HG03045 (cell line): ENCODE measurements at regions not wholly inside any gene's neighbourhood (a gene's known extent, or its start where the extent isn't known, plus 50 kb on each side); places are given as distances from the start of the nearest gene placed in this dataset.

Experiments
- ATAC-seq: cut with Tn5 transposase; IDR thresholded peaks from one replicate; pipeline ENCODE4 v1.9.1; 2021; ENCODE audit warnings: mild to moderate bottlenecking, moderate library complexity; ENCODE audit not compliant: unreplicated experiment

DNA sequence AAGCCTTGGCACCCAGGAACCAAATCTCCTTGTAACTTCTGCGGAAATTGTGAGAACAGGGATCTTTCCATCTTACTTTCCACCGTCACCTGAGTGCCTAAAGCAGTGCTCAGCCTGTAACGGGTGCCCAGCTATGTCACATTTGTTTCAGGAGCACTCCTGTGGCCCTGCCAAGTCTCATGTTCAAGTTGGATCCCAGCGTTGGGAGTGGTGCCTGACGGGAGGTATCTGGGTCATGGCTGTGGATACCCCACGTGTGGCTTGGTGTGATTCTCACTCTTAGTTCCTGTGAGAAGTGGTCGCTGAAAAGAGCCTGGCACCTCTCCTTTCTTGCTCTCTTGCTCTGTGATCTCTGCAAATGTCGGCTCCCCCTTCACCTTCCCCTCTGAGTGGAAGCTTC lies 114.9 kb downstream of the UQCRFS1 start:
- ATAC-seq = no peak

DNA sequence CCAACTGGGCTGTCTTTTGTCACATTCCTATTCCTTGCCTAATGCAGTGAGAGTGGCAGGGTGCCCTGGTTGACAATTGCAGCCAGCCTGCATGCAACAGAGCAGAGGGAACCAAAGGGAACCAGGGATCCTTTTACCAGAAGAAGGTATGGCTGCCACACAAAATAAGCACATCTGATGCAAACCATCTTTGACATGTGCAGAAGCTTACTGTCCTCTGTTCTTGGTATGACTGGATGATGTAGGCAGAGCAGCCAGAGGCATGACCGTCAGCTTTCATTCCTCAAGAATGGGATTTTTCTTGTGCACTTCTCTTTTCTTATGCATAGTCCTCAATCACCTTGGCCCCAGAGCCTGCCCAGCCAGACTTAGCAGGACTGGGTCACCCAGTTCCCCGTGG lies 116.1 kb downstream of the UQCRFS1 start:
- ATAC-seq = no peak

DNA sequence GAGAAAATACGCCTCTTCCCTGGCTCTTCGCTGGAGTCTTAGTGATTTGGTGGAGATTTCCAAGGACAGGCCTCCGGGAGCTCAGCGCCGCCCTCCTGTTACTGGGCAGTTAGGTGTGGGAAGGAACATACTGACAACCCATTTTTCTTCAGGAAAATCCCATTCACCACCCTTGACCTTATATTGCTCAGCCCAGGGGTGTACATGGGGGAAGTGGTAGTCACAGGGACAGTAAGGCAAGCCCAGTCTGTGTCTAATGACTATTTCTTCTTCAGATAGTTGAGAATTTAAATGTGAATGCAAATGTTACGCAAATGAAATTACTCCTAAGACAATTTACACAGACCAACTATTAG lies 119.4 kb downstream of the UQCRFS1 start:
- ATAC-seq = no peak

DNA sequence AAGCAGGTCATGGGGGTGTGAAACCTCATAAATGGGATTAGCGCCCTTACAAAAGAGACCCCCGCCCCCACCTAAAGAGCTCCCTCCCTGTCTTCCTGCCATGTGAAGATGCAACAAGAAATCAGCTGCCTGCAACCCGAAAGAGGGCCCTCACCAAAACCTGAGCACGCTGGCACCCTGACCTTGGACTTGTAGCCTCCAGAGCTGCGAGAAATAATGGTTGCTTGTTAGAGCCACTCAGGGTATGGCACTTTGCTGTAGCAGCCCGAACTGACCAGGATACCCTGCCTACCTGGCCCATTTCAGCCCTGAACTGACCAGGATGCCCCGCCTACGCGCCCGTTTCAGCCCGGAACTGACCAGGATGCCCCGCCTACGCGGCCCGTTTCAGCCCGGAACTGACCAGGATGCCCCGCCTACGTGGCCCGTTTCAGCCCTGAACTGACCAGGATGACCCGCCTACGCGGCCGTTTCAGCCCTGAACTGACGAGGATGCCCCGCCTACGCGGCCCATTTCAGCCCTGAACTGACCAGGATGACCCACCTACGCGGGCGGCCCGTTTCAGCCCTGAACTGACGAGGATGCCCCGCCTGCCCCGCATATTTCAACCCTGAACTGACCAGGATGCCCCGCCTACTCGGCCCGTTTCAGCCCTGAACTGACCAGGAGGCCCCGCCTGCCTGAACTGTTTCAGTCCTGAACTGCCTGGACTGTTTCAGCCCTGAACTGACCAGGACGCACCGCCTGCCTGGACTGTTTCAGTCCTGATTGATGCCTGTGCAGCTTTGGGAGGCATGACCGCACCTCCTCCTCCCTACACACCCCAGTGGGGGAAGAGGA lies 120.0 kb downstream of the UQCRFS1 start:
- ATAC-seq = no peak

DNA sequence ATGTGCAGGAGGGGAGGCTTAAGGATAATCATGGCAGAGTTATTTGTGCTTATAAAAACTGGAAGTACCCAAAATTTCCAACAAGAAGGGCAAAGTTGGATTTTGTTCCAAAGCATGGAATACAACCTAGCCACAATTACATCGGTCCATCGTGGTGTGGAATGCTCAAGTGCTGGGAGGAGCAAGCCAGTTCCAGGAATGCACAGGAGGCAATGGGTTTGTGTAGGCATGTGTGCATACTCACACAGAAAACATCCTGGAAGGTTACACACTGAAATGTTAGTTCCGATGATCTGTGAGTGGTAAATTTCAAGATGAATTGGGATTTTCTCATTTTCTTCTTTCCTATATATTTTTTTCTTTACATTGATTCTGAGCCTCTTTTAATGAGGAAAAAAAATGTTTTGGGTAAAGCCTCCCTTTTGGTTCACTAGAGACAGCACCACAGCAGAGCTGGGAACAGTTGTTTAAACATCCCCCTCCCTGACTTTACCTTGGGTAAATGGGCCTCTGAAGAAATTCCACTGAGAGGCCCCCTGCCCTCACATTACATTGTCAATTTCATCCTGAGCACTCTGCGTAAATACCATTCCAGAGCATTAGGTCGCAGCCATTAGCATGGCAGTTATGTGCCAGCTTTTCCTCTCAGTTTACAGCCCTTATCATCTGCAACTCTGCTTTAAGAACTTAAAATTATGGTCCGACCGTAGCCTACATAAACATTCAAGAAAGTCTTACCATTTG lies 122.0 kb downstream of the UQCRFS1 start:
- ATAC-seq = no peak

DNA sequence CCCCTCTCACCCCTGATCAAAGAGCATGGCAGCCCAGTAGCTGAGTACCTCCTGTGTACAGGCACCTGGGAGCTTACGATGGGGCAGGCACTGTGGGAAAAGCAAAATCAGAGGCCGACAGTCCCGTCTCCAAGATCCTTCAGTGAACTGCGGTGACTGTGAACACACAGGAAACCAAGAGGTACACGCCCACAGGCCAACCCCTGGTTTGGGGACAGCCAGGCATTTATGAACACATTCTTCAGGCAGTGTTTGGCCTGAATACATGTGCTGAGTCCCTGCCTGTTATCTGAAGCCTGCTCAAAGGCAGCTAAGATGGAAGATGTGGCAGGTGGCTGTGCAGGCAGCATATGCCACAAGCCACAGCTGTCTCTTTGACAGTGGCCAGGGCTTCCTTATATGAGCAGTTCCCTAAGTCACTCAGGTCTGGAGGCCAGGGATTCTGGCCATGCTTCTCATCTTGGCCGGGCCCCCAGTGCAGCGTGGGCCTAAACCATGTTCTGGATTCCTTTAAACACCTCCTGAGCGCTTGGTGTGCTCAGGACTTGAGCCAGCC lies 123.6 kb downstream of the UQCRFS1 start:
- no peak for ATAC-seq

DNA sequence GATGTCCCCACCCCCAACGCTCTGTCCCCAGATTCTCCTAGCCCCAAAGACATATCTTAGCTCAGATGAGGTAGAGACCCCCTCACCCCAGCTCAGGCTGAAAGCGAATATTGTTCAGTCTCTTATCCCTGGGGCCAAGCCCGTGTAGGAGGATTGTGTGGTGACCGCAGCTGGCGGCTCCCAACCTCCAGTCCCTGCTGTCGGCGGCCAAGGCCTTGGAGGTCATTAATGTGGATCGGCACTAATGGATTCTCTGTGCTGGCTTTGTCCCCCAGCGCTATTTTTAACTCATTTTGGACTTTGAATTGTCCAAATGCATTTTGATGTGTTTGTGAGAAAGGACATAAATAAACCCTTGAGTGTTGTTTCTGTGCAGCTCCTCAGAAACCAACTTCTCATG lies 124.2 kb downstream of the UQCRFS1 start:
- ATAC-seq = no peak

DNA sequence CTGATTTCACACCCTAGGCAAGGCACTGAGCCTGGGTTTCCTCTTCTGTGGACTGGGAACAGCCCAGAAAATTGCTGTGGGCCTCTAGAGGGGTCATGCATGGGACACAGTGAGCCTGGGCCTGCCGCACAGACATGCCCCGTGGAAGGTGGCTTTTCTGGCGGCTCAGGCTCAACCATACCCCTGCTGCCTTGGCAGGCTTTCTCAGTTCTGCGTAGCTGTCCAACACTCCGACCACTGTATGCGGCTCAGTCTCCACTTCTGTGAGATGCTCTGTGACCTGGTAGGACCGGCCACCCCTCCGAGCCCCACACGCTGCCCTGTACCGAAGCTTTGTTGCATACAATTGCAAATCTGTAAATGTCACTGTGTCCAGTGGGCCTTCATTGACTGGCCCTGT lies 126.3 kb downstream of the UQCRFS1 start:
- no peak for ATAC-seq

DNA sequence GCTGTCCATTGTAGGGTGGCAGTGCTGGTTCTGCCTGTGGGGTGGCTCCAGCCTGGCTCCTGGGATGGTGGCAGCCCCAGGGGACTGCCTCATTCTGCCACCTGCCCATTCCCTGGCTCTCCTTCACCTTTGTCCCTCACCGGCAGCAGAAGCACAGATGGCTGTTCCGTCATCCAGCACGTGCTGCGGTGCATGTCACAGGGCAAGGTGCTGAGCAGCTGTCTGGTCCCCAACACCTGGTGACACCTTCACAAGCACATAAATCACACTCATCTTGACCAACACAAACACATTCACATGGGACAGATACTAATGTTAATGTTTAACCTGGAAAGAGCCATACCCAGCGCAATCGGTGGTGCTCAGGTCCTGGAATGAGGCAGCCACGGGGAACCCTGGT lies 126.8 kb downstream of the UQCRFS1 start:
- ATAC-seq = no peak

DNA sequence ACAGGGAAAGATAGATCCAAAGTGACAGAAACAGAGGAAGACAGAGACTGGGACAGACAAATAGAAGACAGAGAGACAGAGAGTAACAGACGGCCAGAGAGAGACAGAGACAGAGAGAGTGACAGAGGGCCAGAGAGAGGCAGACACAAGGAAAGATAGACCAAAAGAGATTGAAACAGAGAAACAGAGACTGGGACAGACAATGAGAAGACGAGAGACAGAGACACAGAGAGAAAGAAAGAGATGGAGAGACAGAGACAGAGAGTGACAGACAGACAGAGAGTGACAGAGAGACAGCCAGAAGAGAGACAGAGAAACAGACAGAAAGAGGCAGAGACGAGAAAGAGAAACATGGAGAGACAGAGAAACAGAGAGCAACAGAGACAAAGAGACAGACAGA lies 127.3 kb downstream of the UQCRFS1 start:
- no peak for ATAC-seq

DNA sequence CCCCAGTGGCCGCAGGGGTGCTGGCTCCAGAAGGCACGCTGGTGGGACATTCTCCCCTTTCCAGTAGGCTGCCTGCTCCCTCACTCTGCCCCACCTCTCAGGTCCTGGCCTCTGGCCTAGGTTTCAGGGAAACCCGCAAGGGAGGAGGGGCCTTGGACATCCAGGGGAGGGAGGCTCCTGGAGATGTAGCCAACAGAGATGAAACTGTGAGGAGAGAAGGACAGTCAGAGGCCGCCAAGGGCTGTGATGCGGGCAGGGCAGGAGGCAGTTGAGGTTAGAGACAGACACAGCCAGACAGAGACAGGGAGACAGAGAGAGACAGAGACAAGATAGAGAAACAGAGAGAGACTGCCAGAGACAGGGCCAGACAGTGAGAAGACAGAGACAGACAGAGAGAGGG lies 127.7 kb downstream of the UQCRFS1 start:
- ATAC-seq = no peak

DNA sequence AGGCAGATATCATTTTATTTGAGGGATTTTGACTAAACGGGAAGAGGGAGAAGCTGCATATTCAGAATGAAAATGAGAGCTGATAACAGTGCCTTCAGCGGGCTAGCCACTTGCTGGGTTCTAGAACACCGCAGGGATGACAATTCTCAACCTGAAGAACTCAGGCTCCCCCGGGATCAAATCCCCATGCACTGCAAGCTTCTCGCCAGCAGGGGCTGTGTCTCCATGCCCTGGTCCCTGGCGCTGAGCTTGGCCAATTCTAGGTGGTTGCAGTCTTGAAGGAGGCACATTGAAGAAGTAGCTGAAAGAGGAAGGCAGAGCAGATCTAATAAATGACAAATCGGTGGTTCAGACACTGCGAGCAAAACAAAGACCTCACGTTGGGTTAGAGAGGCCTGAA lies 128.7 kb downstream of the UQCRFS1 start:
- ATAC-seq = no peak

DNA sequence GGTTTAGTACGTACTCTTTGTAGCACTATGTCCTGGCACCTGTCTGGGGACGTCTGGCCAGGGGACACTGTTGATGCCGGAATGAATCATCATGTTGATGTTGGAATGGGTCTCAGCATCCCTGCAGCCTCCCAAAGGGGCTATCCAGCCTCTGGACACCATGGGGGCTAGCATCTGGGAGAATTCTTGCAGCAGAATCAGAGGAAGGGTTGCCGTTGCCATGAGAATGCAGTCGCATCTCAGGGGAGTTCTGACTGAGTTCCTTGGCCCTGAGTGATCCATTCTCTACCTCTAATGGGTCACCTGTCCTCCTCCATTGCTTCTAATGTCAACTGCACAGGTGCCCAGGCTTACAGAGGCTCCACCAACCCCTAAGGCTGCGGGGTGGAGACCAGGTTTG lies 129.1 kb downstream of the UQCRFS1 start:
- no peak for ATAC-seq

DNA sequence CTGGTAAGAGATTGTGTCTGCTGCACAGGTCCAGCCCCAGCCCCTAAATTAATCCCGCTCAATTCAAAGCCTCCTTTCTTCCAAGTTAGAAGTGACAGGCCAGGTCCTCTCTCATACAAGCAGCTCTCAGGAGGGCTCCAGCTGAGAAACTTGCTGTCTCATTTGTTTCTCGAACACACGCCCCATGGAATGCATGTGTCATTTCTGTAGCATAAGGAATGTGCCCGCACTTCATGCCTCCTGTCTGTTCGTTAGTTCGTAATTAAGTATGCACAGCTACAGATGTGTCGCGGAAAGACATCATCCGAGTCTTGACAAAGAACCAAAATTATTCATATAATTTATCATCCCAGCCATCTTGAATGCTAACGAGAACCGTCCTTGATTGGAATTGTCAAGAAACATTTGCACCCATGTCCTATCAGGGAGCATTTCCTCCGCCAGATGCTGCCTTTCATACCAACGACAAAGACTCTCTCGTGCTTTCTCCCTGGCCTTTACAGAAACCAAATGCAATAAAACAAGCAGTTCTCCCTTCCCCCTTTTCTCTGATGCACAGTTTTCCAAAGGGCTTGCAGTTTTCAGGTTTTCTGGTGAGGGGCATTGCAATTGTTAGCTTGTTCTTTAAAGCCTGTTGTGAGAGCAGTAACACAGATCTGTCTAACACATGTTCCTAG lies 133.5 kb downstream of the UQCRFS1 start:
- no peak for ATAC-seq

DNA sequence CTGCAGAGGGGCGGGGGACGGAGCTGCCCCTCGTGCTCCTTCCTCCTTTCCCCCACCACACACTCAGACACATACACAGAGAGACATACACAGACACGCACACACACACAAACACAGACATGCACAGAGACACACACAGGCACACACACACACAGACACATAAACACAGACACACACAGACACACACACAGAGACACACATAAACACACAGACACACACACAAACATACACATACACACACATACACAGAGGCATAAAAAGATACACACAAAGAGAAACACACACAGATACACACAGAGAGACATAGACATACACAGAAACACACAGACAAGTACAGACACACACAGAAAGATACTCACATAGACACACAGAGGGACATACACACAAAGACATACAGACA lies 136.0 kb downstream of the UQCRFS1 start:
- no peak for ATAC-seq

DNA sequence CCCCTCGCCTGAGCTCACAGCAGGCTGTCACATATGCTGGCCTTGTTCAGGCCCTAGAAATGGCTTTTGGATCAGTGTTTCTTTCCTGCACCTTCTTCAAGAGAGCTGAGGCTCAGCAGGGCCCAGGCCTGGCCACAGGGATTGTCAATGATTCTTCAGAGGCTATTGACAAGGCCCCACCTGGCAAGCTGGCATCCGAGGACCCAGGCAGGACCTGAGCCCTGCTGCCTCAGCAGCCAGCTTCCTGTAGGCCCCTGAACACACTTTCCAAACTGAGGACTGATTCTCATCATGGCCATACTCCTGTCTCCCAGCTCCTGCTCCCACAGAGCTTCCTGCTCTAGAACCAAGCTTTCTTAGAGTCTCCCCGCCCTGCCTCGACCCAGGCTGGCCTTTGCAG lies 136.8 kb downstream of the UQCRFS1 start:
- no peak for ATAC-seq

DNA sequence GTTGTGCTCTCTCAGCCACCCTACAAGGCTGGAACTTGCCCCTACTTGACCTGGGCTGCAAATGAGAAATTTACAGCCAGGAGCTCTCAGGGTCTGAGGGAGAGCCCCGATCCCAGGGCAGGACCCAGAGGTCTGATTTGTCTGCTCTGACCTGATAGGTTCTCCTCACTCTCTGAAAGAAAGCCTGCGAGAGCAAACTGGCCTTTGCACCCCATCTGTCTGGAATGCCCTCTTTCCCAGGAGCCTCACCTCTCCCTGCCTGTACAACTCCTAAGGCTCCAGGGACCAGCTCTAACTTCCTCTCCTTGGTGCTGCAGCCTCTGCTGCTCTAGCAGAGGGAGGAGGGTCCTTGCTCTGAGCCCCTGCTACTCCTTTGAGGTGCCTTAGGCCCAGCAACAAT lies 137.8 kb downstream of the UQCRFS1 start:
- no peak for ATAC-seq

DNA sequence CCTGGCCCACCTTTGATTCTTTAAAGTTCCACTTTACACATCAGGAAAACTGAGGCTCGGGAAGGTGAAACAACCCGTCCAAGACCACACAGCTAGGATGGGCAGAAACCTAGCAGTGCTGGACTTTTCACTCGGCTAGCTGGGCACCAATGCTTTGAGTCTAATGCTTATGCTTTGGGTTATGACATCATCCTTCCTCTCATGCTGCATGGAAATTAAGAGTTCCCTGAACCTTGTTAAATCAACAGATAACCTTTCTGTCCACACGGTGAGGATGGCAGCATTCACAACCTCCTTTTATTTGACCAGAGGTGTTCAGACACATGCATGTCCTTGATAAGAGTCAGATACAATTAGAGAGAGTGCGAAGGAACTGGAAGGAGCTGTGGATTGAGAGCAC lies 138.4 kb downstream of the UQCRFS1 start:
- no peak for ATAC-seq

DNA sequence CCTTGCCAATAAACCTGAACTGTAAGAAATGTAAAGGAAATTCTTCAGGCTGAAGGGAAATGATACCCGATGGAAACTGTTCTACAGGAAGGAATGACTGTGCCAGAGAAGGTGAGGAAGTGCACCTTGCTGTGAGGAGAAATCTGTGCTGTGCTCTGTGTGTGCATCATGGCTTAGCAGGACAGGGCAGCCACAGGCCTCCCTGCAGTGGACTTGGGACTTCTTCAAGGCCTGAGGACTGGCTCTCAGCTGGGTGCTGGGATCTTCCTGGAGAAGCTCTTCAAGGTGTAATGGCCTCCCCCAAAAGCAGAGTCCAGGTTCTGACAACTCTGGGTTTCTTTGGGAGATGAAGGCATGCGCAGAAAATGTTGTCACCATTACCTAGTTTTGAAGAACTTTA lies 145.1 kb downstream of the UQCRFS1 start:
- ATAC-seq = no peak

DNA sequence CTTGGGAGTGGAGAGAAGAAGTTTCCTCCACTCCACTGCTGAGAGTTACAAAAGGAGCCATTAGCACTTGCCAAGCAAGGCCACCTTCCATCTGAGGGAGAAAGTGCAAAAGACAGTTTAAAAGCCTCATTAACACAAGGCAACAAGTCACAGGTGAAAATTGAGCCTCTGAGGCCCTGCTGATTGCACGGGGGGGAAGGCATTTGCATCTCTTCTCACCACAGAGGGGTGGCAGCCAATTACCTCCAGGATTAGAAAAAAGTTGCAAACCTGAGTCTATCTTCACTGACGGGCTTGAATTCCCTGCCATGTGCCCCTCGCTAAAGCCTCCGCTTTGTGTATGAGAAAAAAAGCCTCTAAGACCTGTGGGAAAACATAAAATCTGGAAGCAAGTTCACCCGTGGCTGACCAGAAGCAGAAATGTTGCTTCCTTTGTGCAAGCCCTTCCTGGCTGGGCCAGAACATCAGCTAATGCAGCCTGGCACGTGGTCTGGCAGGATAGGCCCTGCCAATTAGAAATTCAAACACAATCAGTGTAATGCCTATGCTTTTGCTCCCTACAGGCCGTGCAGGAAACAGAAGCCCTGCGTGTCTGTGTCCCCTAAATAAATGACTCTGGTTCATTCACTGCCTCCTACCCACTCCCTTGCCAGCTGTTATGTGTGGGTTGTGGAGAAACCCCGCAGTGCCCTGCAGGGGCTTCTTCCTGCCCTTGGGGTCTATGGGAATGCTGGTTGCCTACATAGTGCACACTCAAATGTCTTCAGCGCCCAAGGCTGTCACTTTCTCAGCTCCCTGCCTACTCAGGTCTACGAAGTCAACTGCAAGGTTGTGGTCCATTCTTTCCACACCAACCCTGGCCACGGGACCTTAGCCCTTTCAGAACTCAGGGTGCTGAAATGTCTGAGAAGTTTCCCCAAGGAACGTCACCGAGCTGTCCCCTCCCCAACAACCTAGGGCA lies 150.2 kb downstream of the UQCRFS1 start:
- no peak for ATAC-seq
